ENCODE measurements at regions not wholly inside any gene's neighbourhood (a gene's known extent, or its start where the extent isn't known, plus 50 kb on each side); places are given as distances from the start of the nearest gene placed in this dataset.

DNA sequence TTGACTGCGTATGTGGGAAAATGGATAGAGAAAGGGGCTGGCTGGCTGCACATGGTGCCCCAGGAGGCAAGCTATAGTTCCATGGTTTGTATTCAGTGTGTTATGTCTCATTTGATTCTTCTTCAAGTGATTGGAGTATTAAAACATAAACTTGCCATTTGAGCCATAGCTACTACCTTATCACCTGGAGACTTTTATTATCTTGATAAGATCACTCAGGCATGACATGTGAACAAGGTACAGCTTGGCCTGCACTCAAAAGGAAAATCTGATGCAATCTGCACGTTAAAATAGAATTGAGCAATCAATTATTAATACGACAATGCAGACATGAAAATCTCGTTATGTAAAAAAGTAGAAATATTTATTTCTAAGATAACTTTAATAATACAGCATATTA lies 116.9 kb downstream of the RND3 start:
- TF ChIP-seq POLR2A (IDR thresholded peaks at IDR 0.05; ENCODE audit: low read depth, low read length), result no peak
- TF ChIP-seq POLR2AphosphoS5 (IDR thresholded peaks at IDR 0.05; ENCODE audit: low read depth, low read length), result no peak
